Activated naive CD8-positive, alpha-beta T cell treated with anti-CD3 and anti-CD28 coated beads, Interleukin-2, amount 10 ng/mL, durations not matched to agents 7 days and 5 days (primary cell): ENCODE measurements at regions not wholly inside any gene's neighbourhood (a gene's known extent, or its start where the extent isn't known, plus 50 kb on each side); places are given as distances from the start of the nearest gene placed in this dataset.
A peak's percentile ranks its signal among the peaks of the same experiment; 100 is the strongest.

Experiments
- ATAC-seq: fragments of 150-1000 bp; cut with Tn5 transposase; one replicate; pipeline ENCODE4 v1.10.0; 2021; ENCODE audit warnings: low read depth, moderate library complexity
- POLR2A ChIA-PET: fragments of 350-600 bp; sonication (Branson Sonifier 250); formaldehyde crosslinking; loops from one replicate; lab custom pipeline; 2021; ENCODE audit warnings: antibody characterized with exemption; lab: Charles Lee
- DNase-seq: peaks from one replicate; pipeline ENCODE4 v3.0.0; 2021
- H3K27ac Mint-ChIP-seq: one replicate; pipeline ENCODE4 v1.8.0; 2022; ENCODE audit warnings: mild to moderate bottlenecking, mixed read lengths
- H3K27me3 Mint-ChIP-seq: one replicate; pipeline ENCODE4 v1.8.0; 2022; ENCODE audit warnings: mild to moderate bottlenecking, moderate library complexity, mixed read lengths
- H3K36me3 Mint-ChIP-seq: one replicate; pipeline ENCODE4 v1.8.0; 2021; ENCODE audit warnings: mild to moderate bottlenecking, mixed read lengths
- H3K4me1 Mint-ChIP-seq: one replicate; pipeline ENCODE4 v1.8.0; 2021; ENCODE audit warnings: mixed read lengths
- H3K4me3 Mint-ChIP-seq: one replicate; pipeline ENCODE4 v1.8.0; 2022; ENCODE audit warnings: mild to moderate bottlenecking, moderate library complexity, mixed read lengths
- H3K9me3 Mint-ChIP-seq: one replicate; pipeline ENCODE4 v1.8.0; 2021; ENCODE audit warnings: mixed read lengths

DNA sequence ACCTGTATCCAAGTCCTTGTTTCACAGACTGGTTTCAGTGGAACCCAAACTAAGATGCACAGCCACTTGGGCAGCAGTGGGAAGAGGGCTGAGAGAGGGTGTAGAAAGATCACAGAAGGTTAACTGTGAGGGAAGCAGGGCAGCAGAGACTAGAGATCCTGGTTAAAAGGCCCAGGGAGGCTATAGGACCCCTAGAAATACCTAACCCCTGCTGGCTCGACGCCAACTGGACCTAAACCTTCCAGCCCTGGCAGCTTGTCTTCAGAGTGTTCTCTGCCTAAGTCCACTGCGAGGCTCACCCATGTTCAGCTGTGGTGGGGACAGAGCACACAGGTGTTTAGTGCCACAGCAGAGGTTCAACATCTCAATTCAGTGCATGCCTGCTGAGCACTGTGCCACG lies 96.5 kb downstream of the ZNF621 start:
- DNase-seq (no peak), ATAC-seq (no peak)
- POLR2A ChIA-PET: no interaction called here
- Mint-ChIP-seq H3K27me3 (peaks cover 17% of the 10 kb centered on the region), H3K27ac (no peak overlapping the region), H3K9me3 (peaks cover 6% of the 10 kb centered on the region), H3K4me1 (no peaks in the 10 kb centered on the region), H3K4me3 (no peak overlapping the region), H3K36me3 (no peaks in the 10 kb centered on the region)

GRCh38 chr3:40623567-40623966 lies 98.8 kb downstream of the ZNF621 start:
- Mint-ChIP-seq H3K27ac (no peak overlapping the region), H3K4me3 (no peak overlapping the region), H3K27me3 (peaks cover 3% of the 10 kb centered on the region), H3K9me3 (peaks cover 9% of the 10 kb centered on the region), H3K4me1 (no peaks in the 10 kb centered on the region), H3K36me3 (no peaks in the 10 kb centered on the region)
- ATAC-seq (peak; percentile 89), DNase-seq (peak; percentile 55)
- POLR2A ChIA-PET: no interaction called here

DNA sequence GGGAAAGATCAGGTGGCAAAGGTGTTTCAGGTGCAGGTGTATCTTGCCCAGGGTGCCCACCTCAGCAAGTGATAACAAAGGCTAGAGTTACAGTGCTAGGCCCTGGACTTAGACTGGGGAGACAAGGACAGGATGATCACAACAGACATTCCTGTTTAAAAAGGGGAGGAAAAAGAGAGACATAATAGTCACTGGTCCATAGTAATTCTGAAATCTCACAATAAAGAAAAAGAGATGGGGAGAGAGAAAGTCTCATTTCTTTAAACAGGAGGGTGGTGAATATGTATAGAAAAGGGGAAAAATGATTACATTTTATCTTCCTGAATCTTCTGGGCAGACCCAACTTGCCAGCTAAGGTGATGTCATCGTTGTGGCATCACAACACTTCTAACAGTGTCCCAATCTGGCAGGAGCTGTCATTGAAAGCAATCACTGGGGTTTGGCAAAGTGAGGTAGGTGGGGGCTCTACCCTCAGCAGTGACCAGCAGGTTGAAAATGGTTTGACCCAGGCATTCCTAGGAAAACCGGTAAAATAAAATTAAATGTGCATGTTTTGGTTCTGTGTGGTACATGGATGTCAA lies 99.5 kb downstream of the ZNF621 start:
- H3K36me3 Mint-ChIP-seq: no peaks in the 10 kb centered on the region
- POLR2A ChIA-PET: no interaction called here
- H3K4me3 Mint-ChIP-seq: no peak overlapping the region
- H3K9me3 Mint-ChIP-seq: peaks cover 13% of the 10 kb centered on the region
- peaks cover 3% of the 10 kb centered on the region for H3K27me3 Mint-ChIP-seq
- H3K4me1 Mint-ChIP-seq: no peaks in the 10 kb centered on the region
- no peak overlapping the region for H3K27ac Mint-ChIP-seq
- ATAC-seq (no peak), DNase-seq (no peak)

DNA sequence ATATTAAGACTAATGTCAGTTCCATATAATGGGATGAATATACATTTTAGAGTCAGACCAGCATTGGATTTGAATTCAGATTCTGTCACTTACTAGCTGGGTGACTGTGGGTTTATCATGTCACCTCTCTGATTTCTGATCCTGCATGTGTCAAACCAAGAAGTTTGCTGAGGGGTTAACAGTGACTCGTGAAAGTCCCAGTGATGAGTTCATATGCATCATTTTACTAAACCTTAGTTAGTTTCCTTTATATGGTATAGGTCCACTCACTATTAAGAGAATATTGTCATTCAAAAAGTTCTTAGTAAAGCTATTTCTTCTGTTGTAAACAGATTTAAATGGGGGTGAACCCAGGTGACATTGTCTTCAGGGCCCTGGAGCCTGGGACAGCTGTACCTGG lies 102.3 kb downstream of the ZNF621 start:
- POLR2A ChIA-PET: no interaction called here
- Mint-ChIP-seq H3K4me3 (no peak overlapping the region), H3K36me3 (no peaks in the 10 kb centered on the region), H3K27ac (no peak overlapping the region), H3K9me3 (peaks cover 16% of the 10 kb centered on the region), H3K27me3 (peaks cover 7% of the 10 kb centered on the region), H3K4me1 (no peaks in the 10 kb centered on the region)
- DNase-seq (no peak), ATAC-seq (no peak)

DNA sequence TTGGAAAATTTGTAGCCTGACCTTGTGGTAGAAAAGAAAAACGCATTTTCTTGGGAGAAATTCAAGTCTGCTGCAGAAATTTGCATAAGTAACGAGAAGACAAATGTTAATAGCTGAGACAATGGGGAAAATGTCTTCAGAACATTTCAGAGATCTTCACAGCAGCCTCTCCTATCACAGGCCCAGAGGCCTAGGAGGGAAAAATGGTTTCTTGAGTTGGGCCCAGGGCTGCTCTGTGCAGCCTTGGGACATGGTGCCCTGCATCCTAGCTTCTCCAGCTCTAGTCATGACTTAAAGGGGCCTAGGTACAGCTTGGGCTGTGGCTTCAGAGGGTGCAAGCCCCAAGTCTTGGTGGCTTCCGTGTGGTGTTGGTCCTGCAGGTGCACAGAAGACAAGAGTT lies 104.2 kb downstream of the ZNF621 start:
- H3K36me3 Mint-ChIP-seq: no peaks in the 10 kb centered on the region
- no peak for DNase-seq
- peaks cover 14% of the 10 kb centered on the region for H3K9me3 Mint-ChIP-seq
- POLR2A ChIA-PET: no interaction called here
- H3K27me3 Mint-ChIP-seq: peaks cover 7% of the 10 kb centered on the region
- no peak for ATAC-seq
- H3K27ac Mint-ChIP-seq: no peak overlapping the region
- no peaks in the 10 kb centered on the region for H3K4me1 Mint-ChIP-seq
- no peak overlapping the region for H3K4me3 Mint-ChIP-seq

GRCh38 chr3:40631341-40631995 lies 106.7 kb downstream of the ZNF621 start:
- no peaks in the 10 kb centered on the region for H3K36me3 Mint-ChIP-seq
- H3K27ac Mint-ChIP-seq: no peak overlapping the region
- H3K9me3 Mint-ChIP-seq: peaks cover 18% of the 10 kb centered on the region
- DNase-seq (no peak), ATAC-seq (no peak)
- POLR2A ChIA-PET: no interaction called here
- no peak overlapping the region for H3K4me3 Mint-ChIP-seq
- H3K27me3 Mint-ChIP-seq: peaks cover 3% of the 10 kb centered on the region
- no peaks in the 10 kb centered on the region for H3K4me1 Mint-ChIP-seq

GRCh38 chr3:40637906-40638305 lies 113.1 kb downstream of the ZNF621 start:
- ATAC-seq: no peak
- Mint-ChIP-seq H3K4me3 (no peak overlapping the region), H3K27ac (no peak overlapping the region), H3K9me3 (peaks cover 8% of the 10 kb centered on the region), H3K4me1 (no peaks in the 10 kb centered on the region), H3K36me3 (no peaks in the 10 kb centered on the region), H3K27me3 (no peaks in the 10 kb centered on the region)
- DNase-seq: no peak
- POLR2A ChIA-PET: no interaction called here

DNA sequence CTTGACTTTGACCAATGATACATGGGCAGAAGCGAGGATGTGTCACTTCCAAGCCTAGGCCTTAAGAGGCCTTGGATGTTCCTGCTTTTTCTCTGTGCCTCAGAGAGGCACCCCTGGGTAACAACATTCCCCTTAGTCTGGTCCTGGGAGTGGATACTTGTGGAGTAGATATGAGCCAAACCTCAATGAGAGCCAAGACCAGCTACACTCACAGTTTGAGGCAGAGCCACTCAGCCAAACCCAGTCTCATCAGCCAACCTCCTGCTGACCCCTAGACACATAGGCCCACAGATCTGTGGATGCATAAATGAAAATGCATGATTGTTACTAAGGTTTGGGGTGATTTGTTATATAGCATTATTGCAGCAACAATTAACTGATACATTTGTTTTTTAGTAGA lies 114.2 kb downstream of the ZNF621 start:
- Mint-ChIP-seq H3K4me1 (no peaks in the 10 kb centered on the region), H3K36me3 (no peaks in the 10 kb centered on the region), H3K27me3 (peaks cover 2% of the 10 kb centered on the region), H3K4me3 (no peak overlapping the region), H3K27ac (no peak overlapping the region), H3K9me3 (peaks cover 4% of the 10 kb centered on the region)
- POLR2A ChIA-PET: no interaction called here
- no peak for ATAC-seq
- no peak for DNase-seq

GRCh38 chr3:40642812-40643211 lies 118.1 kb downstream of the ZNF621 start:
- H3K36me3 Mint-ChIP-seq: no peaks in the 10 kb centered on the region
- ATAC-seq (no peak), DNase-seq (no peak)
- H3K4me3 Mint-ChIP-seq: no peak overlapping the region
- POLR2A ChIA-PET: no interaction called here
- peaks cover 4% of the 10 kb centered on the region for H3K27me3 Mint-ChIP-seq
- no peaks in the 10 kb centered on the region for H3K4me1 Mint-ChIP-seq
- H3K9me3 Mint-ChIP-seq: no peaks in the 10 kb centered on the region
- no peak overlapping the region for H3K27ac Mint-ChIP-seq

DNA sequence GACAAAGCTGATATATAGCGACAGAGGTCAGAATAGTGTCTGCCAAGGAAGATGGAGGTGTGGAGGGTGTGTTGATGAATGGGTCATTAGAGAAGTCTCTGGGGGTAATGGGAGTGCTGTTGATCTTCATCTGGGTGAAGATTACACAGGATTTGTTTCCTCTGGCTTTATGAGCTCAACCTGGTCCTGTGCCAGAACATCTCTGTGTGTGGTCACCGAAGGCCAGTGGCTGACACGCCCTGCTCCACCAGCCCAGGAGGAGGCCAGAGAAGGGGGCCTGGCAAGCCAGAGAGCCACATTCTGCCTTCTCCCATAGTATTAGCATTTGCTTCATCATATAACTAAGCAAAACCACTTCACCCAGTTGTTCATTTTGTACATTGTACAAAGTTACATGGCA lies 121.1 kb downstream of the ZNF621 start:
- Mint-ChIP-seq H3K27ac (no peak overlapping the region), H3K9me3 (peaks cover 2% of the 10 kb centered on the region), H3K4me3 (no peak overlapping the region), H3K27me3 (peaks cover 4% of the 10 kb centered on the region), H3K4me1 (no peaks in the 10 kb centered on the region), H3K36me3 (no peaks in the 10 kb centered on the region)
- DNase-seq: no peak
- ATAC-seq: no peak
- POLR2A ChIA-PET: no interaction called here

- DNase-seq (no peak), ATAC-seq (no peak)
- H3K36me3 Mint-ChIP-seq: no peaks in the 10 kb centered on the region
- no peaks in the 10 kb centered on the region for H3K4me1 Mint-ChIP-seq
- POLR2A ChIA-PET: no interaction called here
- H3K4me3 Mint-ChIP-seq: no peak overlapping the region
- peaks cover under 1% of the 10 kb centered on the region for H3K27me3 Mint-ChIP-seq
- peaks cover 2% of the 10 kb centered on the region for H3K9me3 Mint-ChIP-seq
- H3K27ac Mint-ChIP-seq: no peak overlapping the region
Observed at GRCh38 chr3:40649346-40649745, 124.6 kb downstream of the ZNF621 start.

DNA sequence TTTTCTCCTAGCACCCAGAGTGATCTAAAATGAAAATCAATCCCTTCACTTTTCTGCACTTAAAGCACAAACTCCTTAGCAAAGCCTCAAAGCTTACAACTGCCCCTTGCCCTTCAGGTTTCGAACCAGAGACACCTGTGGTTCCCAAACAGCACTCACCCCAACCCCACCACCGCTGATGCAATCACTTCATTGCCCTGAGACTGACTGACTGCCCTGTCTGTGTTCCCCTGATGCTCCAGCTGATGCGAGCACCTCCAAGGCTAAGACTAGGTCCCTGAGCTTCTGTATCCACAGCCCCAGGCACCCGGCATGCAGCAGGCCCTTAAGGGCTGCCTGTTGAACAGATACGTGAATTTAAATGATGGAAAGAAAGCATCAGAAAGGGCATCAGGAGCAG lies 127.3 kb downstream of the ZNF621 start:
- POLR2A ChIA-PET: no interaction called here
- Mint-ChIP-seq H3K4me3 (no peak overlapping the region), H3K27ac (no peak overlapping the region), H3K9me3 (peaks cover 2% of the 10 kb centered on the region), H3K36me3 (no peaks in the 10 kb centered on the region), H3K27me3 (peaks cover 2% of the 10 kb centered on the region), H3K4me1 (no peaks in the 10 kb centered on the region)
- ATAC-seq: no peak
- DNase-seq: no peak

DNA sequence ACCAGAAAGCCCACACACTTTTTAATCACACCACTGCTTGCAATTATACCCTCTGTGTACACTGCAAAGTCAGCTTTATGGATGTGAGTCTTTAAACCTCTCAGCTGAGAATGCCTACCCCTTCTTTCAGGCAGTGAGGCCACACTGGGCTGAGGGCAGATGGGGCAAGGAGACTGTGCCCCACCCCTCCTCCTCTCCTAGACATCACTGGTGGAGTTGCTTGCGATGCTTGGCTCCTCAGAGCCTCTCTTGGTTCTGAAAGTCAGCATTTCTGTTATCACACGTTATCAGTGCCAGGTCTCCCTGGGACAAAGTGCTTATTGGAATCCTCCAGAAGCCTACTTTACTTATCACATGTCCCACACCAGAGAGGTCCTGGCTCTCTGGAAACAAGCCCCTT lies 128.2 kb downstream of the ZNF621 start:
- POLR2A ChIA-PET: no interaction called here
- Mint-ChIP-seq H3K36me3 (no peaks in the 10 kb centered on the region), H3K4me1 (no peaks in the 10 kb centered on the region), H3K27me3 (peaks cover 2% of the 10 kb centered on the region), H3K9me3 (peaks cover 2% of the 10 kb centered on the region), H3K4me3 (no peak overlapping the region), H3K27ac (no peak overlapping the region)
- ATAC-seq (no peak), DNase-seq (no peak)

DNA sequence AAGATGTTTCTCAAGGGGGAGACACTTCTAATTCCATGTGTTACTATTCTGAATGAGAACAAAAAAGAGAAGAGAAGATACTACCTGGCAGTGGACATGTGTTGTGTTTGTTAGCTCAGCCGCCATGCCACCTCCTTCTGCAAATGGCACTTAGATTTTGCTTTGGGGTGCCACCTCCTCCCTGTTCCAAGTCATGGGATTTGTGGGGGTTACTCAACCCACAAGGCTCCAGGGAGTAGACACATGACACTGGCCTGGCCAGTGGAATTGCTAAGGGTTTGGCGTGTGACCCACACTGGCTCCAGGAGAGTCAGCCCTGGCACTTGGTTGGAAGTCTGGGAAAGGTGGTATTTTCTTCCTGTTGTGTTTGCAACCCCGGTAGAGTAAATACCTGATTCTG lies 129.1 kb downstream of the ZNF621 start:
- H3K27me3 Mint-ChIP-seq: peaks cover 2% of the 10 kb centered on the region
- H3K36me3 Mint-ChIP-seq: no peaks in the 10 kb centered on the region
- no peak for DNase-seq
- H3K9me3 Mint-ChIP-seq: no peaks in the 10 kb centered on the region
- no peak overlapping the region for H3K4me3 Mint-ChIP-seq
- no peaks in the 10 kb centered on the region for H3K4me1 Mint-ChIP-seq
- POLR2A ChIA-PET: no interaction called here
- ATAC-seq: no peak
- no peak overlapping the region for H3K27ac Mint-ChIP-seq
